C4-2B (cell line): ENCODE measurements at regions not wholly inside any gene's neighbourhood (a gene's known extent, or its start where the extent isn't known, plus 50 kb on each side); places are given as distances from the start of the nearest gene placed in this dataset.

Experiments
- CTCF ChIP-seq: fragments of 450-650 bp; conservative IDR thresholded peaks from 2 replicates; pipeline ENCODE4 v1.5.1; 2017; ENCODE audit warnings: mild to moderate bottlenecking
- ZFX ChIP-seq: fragments of 450-650 bp; IDR thresholded peaks from 2 replicates; pipeline ENCODE4 v1.6.1; 2017

- TF ChIP-seq ZFX (no peak), CTCF (no peak)
Measured at GRCh38 chr7:131098527-131098926, 229.1 kb upstream of the MKLN1 start.
